Uterus (tissue), 3 donors: ENCODE measurements at regions not wholly inside any gene's neighbourhood (a gene's known extent, or its start where the extent isn't known, plus 50 kb on each side); places are given as distances from the start of the nearest gene placed in this dataset.
"Not testable (repeated sequence)": the region's sequence is repeated elsewhere in the genome, so short reads cannot be mapped to it uniquely, and the experiment has no call there.

Source experiments
- DNase-seq, 2 donors: peaks; one replicate each; pipeline ENCODE4 v3.0.0-alpha.2; 2019 to 2020
- H3K27ac ChIP-seq, 2 donors: fragments of 200-600 bp; sonication (generic); 1 replicate in 1 of 2; 2 replicates in 1 of 2; pipeline ENCODE4 v1.5.1; 2016 to 2018
- H3K27me3 ChIP-seq, 2 donors: fragments of 200-600 bp; sonication (generic); one replicate each; pipeline ENCODE4 v1.5.1; 2018 to 2019; ENCODE audit warnings: control low read depth in 1 of 2
- H3K36me3 ChIP-seq, 2 donors: fragments of 200-600 bp; sonication (generic); one replicate each; pipeline ENCODE4 v1.5.1; 2019; ENCODE audit warnings: control low read depth in 1 of 2
- H3K4me1 ChIP-seq, 2 donors: fragments of 200-600 bp; sonication (generic); one replicate each; pipeline ENCODE4 v1.5.1; 2018 to 2019; ENCODE audit warnings: control low read depth in 1 of 2
- H3K4me3 ChIP-seq, 2 donors: fragments of 200-600 bp; sonication (generic); 1 replicate in 1 of 2; 2 replicates in 1 of 2; pipeline ENCODE4 v1.5.1; 2018 to 2019; ENCODE audit warnings: mild to moderate bottlenecking in 1 of 2
- H3K9me3 ChIP-seq, 2 donors: fragments of 200-600 bp; sonication (generic); one replicate each; pipeline ENCODE4 v1.5.1; 2019; ENCODE audit warnings: control low read depth in 1 of 2
- CTCF ChIP-seq, 4 experiments: fragments of 200-600 bp in 2 of 4; fragments of 450-650 bp in 2 of 4; sonication (generic) in 2 of 4; IDR thresholded peaks; one replicate each; pipeline ENCODE4 v1.5.1; 2016 to 2019; ENCODE audit warnings: antibody characterized with exemption in 4 of 4, mild to moderate bottlenecking in 2 of 4, moderate library complexity in 1 of 4
- POLR2A ChIP-seq, 2 donors: fragments of 450-650 bp; IDR thresholded peaks; one replicate each; pipeline ENCODE4 v1.6.1; 2016; ENCODE audit warnings: antibody characterized with exemption in 2 of 2, mild to moderate bottlenecking in 1 of 2, moderate library complexity in 1 of 2
- intact Hi-C: fragments of 100-400 bp; cut with DNase I; formaldehyde crosslinking; loops from one replicate; pipeline ENCODE4 v1.15.1; 2023; ENCODE audit warnings: low total_unique reads
- donor health status: DM: yes; HTN: yes; CAD: no.

- intact Hi-C loops = no loop called here
These were observed 75.7 kb upstream of the LARP1 start for GRCh38 chr5:154679501-154679900.

GRCh38 chr5:154677921-154678320, 77.3 kb upstream of the LARP1 start:
- no peak overlapping the region for H3K27ac ChIP-seq
- intact Hi-C loops = no loop called here

More at GRCh38 chr5:154679501-154679900, 75.7 kb upstream of the LARP1 start:
- TF ChIP-seq POLR2A (IDR thresholded peaks at IDR 0.05) (no peak), CTCF (IDR thresholded peaks at IDR 0.05) (no peak)
- peaks cover 0 to 5% of the 10 kb centered on the region in 2 donors for H3K4me1 ChIP-seq
- no peaks in the 10 kb centered on the region for H3K36me3 ChIP-seq
- no peak for DNase-seq
- H3K4me3 ChIP-seq = no peak overlapping the region
- no peak overlapping the region for H3K27ac ChIP-seq
- no peaks in the 10 kb centered on the region for H3K27me3 ChIP-seq
- H3K9me3 ChIP-seq = no peaks in the 10 kb centered on the region

GRCh38 chr5:154676508-154676907, 78.7 kb upstream of the LARP1 start:
- no peak for TF ChIP-seq POLR2A (IDR thresholded peaks at IDR 0.05)
- TF ChIP-seq CTCF (IDR thresholded peaks at IDR 0.05) = no peak
- H3K4me3 ChIP-seq = no peak overlapping the region
- no peak overlapping the region for H3K27ac ChIP-seq
- H3K4me1 ChIP-seq = no peaks in the 10 kb centered on the region
- H3K9me3 ChIP-seq = no peaks in the 10 kb centered on the region
- DNase-seq = no peak
- intact Hi-C loops = no loop called here
- no peaks in the 10 kb centered on the region for H3K27me3 ChIP-seq
- no peaks in the 10 kb centered on the region for H3K36me3 ChIP-seq

More at GRCh38 chr5:154677921-154678320, 77.3 kb upstream of the LARP1 start:
- DNase-seq = no peak
- Histone ChIP-seq H3K4me1 (peaks cover 0 to under 1% of the 10 kb centered on the region in 2 donors), H3K9me3 (no peaks in the 10 kb centered on the region), H3K4me3 (no peak overlapping the region), H3K36me3 (no peaks in the 10 kb centered on the region), H3K27me3 (no peaks in the 10 kb centered on the region)
- TF ChIP-seq POLR2A (IDR thresholded peaks at IDR 0.05) (no peak), CTCF (IDR thresholded peaks at IDR 0.05) (no peak)

- Histone ChIP-seq H3K4me1 (no peaks in the 10 kb centered on the region), H3K36me3 (no peaks in the 10 kb centered on the region), H3K27me3 (no peaks in the 10 kb centered on the region), H3K4me3 (no peak overlapping the region), H3K27ac (no peak overlapping the region), H3K9me3 (no peaks in the 10 kb centered on the region)
- no peak for TF ChIP-seq POLR2A (IDR thresholded peaks at IDR 0.05)
- TF ChIP-seq CTCF (IDR thresholded peaks at IDR 0.05) = no peak
- no peak for DNase-seq
- intact Hi-C loops = no loop called here
These were observed 81.1 kb upstream of the LARP1 start for GRCh38 chr5:154674029-154674428.

GRCh38 chr5:154673506-154673905, 81.7 kb upstream of the LARP1 start:
- no peaks in the 10 kb centered on the region for H3K9me3 ChIP-seq
- intact Hi-C loops = no loop called here
- no peaks in the 10 kb centered on the region for H3K36me3 ChIP-seq
- H3K27ac ChIP-seq = no peak overlapping the region
- no peak overlapping the region for H3K4me3 ChIP-seq
- no peaks in the 10 kb centered on the region for H3K27me3 ChIP-seq
- no peaks in the 10 kb centered on the region for H3K4me1 ChIP-seq
- no peak for DNase-seq
- TF ChIP-seq POLR2A (IDR thresholded peaks at IDR 0.05) = no peak
- no peak for TF ChIP-seq CTCF (IDR thresholded peaks at IDR 0.05)

GRCh38 chr5:154669913-154670312, 85.3 kb upstream of the LARP1 start:
- H3K4me3 ChIP-seq, H3K4me1 ChIP-seq, H3K27ac ChIP-seq, H3K36me3 ChIP-seq, H3K9me3 ChIP-seq, intact Hi-C loops, DNase-seq, H3K27me3 ChIP-seq: not testable (repeated sequence)
